DMS53 treated with DMSO at 0.1 percent for 48 hours (cell line): ENCODE measurements at regions not wholly inside any gene's neighbourhood (a gene's known extent, or its start where the extent isn't known, plus 50 kb on each side); places are given as distances from the start of the nearest gene placed in this dataset.

Experiments used
- DNase-seq: peaks from one replicate; lab custom pipeline; 2025; ENCODE audit not compliant: unreplicated experiment; lab: John Stamatoyannopoulos, UW

DNA sequence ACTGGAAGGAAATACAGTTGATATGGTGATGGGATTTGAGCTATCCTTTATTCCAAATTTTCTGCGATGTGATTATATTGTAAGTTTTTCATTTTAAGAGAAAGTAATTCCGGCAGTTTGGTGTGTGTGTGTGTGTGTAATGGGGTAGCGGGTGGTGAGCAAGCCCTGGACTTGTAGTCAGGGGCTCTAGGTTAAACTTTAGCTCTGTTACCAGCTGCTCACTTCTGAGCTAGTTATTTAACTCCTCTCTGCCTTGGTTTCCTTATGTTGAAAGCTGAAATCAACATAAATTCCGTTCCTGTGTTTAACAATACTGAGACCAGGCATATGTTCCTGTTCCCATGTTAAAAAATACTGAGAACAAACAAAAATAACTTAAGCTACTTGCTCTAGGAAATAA lies 174.1 kb upstream of the CASK start:
- no peak for DNase-seq

DNA sequence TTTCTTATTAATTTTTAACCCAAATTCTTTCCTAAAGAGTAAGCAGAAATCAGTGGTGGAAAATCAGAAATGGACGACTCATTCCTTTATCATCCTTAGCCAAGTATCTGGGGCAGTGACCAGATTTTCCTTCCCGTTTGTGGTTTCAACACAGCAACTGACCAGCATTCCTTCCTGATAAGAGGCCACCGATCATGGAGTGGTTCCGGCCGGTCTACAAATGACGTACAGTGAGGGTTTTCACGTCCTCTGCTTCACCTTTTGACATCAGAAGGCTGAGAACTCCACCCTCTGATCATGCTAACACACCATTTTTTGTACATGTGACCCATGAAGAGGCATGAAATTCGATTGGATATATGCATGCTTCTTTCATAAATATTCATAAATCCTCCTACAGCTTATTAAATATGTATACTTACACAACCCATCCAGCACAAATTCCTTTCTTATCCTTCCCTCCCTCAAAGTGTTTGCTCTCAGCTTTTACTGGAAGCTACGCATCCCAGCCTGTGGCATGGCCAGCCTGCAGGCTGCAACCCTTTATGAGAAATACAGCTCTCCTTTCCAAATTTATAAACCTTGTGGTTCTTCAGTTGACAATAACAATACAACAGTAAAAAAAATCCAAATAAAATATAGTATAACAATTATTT lies 173.0 kb upstream of the CASK start:
- DNase-seq = no peak

DNA sequence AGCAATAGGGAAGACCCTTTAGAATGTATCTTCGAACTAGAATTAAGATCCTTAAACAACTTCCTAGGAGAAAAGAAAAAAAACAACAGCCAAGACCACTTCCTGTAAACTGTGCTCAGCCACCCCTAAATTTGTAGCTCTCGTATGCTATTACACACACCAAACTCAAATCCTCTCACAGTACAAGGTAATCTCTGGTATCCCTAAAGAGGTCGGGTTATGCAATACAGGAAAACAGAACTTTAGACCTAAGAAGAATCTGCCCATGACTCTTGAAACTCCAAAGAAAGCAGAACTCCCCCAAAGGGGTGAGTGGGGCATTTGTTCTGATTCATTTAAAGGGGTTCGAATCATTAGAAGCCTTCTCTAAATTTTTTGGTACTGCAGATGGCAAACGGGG lies 170.9 kb upstream of the CASK start:
- no peak for DNase-seq

DNA sequence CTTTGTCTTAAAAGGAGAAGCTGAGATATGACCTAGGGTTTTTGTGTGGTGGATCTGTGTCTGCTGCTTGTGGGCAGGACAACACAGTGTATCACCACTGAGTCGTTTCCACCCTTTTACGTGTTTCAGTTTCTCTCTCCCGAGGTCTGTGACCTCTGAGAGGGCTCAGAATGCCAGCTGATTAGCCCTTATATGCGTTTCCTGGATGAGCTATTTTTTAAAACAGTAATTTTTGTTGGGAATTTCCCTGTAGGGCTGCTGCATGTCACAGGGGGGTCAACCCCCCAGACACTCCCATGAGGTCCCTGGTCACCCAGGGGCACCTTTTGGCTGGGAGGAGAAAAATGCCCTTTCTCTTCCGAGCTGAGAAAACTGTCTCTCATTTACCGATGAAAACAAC lies 170.4 kb upstream of the CASK start:
- no peak for DNase-seq

DNA sequence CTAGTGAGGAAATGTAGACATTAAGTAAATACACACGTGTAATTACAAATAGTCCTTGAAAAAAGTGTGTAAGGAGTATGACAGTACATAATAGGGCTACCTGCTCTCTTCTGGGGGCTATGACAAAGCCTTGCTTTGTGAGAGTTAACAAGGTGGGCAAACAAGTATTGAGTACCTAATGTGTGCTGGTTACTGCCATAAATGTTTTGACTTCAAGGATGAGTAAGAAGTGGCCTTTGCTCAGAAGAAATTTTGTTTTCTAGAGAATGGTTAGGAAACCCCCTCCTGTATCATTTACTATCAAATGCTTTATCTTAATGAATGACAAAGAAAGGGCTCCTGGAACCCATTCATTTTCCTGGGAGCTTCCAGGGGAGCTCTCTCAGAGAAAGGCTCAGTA lies 167.0 kb upstream of the CASK start:
- peak; percentile 45 for DNase-seq

DNA sequence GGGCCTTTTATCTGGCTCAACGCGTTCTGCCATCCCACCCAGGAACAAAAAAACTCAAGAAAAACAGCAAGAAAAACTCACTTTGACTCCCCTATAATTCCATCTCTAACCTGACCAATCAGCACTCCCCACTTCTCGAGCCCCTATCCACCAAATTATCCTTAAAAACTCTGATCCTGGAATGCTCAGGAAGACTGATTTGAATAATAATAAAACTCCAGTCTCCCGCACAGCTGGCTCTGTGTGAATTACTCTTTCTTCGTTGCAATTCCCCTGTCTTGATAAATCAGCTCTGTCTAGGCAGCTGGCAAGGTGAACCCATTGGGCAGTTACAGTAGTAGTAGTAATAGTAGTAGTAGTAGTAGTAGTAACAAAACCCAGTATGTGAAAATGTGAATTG lies 165.7 kb upstream of the CASK start:
- DNase-seq = no peak

DNA sequence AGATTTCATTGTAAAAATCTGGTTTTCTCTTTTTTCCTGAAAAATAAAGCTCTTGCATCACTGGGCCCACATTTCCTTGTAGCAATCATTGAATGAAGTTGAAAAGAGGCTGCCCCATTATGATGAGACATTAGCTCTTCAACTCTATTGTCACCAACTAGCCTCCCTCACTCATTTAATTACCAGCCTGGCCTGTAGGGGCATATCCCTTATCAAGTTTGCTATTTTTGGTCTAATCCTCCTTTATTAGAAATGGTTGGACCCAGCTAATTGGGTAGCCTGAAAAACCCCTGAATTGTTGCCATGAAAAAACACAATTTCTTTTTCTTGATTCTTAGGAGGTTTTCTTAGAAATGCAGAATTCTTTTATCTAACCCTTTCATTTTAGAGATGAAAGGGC lies 164.6 kb upstream of the CASK start:
- DNase-seq = no peak

DNA sequence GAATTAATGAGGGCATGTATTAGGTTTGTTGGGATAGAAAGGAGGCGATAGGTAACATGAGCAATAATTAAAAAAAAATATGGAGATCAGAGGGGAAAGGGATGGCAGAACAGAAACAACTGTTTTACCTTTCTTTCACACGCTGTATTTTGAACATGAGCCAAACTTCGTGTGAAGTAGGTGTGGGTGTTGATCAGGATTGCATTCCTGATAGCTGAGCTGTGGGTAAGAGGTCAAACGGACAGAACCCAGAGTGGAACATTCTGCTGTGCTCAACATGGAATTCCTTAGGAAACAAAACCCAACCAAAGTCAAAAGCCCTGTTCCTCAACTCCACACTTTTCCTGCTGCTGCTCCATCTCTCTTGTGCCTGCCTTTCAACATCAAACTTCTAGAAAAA lies 162.5 kb upstream of the CASK start:
- DNase-seq = no peak

DNA sequence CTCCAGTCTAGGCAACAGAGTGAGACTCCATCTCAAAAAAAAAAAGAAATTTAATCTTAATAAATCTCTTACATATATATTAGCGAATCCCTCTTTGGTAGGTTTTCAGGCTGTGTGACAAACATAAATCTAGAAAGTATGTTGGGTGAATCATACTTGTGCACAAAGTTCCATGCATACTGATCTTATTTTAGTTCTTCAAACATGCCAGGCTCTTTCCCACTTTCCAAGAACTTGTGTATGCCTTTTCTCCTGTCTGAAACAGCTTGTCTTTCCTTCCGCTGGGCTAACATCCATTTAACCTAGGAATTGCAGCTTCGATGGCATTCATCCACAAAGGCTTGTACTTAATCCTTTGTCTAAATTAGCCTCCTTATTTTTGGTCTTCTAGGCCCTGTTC lies 156.6 kb upstream of the CASK start:
- no peak for DNase-seq

DNA sequence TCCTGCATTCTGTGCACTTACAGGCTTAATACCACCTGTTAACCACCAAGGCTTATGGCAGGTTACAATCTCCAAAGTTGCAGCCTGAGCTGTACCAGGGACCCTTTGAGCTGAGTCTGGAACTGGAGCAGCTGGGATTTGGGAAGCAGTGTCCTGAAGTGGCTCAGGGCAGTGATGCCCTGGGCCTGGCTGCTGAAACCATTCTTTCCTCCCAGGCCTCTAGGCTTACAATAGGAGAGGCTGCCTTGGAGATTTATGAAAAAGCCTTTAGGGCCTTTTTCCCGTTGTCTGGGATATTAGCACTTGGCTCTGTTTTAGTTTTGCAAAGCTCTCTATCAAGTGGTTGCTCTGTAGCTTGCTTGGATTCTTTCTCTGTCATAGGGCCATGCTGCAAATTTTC lies 154.3 kb upstream of the CASK start:
- DNase-seq = no peak

DNA sequence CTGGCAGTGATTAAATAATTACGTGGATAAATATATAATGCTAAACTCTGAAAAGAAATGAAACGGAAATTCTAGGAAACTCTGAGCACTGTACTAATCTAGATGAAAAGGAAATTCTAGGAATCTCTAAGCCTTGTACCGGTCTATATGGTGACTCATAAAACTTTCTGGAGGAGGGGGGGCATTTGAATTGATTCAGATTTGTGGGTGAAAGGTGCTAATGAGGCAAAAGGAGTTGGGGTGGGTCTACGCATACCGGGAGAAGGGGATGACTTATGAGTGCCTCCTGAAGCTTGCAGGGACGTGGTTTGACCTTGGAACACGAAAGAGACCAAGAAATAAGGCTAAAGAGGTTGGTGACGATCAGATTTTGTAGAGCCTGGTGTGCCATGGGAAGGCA lies 151.7 kb upstream of the CASK start:
- no peak for DNase-seq

DNA sequence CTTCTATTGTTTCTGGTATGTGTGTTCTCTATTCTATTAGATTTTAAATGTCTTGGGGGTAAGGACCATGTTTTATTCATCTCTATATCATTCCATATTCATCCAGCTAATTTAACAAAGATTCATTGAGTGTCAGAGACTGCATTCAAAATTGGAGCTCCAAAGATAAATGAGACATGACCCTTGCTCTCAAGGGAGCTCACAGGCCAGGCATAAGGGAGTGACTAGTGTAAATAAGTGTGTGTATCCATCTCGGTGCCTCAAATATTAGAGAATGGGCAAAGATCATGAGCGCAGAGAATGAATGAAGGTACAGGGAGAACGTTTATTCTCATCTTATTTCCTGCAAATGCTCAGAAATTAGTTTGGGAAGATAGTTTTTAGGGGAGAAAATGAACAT lies 150.1 kb upstream of the CASK start:
- DNase-seq = no peak

DNA sequence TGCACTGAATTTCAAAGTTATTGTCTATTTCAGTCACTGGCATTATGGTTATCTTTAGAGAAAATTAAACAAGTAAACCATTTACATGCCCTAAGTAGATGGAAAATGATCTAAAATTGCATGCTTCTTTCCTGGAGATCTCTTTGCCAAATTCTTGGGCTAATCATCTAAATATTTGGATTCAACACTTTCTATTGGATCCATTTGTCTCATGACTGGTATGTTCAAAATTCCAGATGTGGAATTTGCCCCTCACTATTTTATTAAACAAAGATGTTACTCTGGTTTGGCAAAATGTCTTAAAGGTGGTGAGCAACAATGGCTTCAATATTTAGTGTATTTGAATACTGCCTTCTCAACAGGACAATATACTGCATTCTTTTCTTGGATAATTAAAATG lies 147.5 kb upstream of the CASK start:
- no peak for DNase-seq

DNA sequence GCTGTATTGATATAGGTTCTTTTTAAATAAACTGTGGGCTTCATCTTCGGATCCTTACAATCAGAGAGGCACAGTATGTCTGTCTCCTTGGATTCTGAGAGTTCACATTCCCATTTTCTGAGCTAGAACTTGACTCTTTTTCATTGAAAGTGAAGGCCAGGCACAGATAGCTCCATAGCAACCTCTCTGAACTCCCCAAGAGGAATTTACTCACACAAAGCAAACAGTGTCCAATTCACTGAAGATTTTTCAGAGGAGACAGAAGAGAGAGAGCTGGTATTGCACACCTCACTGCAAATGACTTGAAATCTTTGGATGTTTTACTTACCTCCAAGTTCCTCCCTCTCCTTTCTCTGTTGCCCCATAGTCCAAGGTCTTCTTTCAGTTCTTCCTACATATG lies 130.9 kb upstream of the CASK start:
- no peak for DNase-seq

DNA sequence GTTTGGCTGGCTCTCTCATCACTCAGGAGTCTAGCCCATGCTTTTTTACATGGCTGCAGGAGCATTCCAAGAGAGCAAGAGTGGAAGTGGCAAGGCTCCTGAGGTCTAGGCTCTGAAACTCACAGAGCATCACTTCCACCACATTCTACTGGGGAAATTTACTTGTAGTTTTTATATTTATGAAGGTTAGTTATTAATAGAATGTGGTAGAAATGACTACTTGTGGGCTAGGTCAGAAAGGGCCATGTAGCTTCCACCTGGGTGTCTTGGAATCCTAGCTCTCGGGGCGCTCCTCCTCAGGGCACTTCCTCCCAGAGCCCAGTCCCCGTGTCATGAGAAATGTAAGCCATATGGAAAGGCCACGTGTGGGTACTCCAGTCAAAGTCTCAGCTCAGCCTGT lies 127.0 kb upstream of the CASK start:
- DNase-seq = no peak

DNA sequence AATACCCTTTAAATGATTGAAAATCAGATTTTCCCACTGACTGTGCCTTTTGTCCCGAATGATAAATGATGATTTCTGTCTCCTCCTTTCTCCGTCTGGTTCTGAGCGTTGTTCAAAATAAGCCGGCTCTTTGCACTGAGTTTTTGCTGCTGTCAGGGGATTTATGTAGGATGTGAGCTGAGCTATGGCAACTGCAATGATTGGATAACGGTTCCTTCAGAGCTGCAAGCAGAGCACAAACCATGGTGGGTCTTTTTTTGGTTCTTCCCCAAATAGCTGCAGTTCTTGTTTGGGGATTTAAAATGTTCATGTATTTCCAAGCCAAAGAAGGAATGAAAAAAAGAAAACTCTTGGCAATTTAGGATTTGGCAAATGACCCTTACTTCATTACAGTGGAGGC lies 124.5 kb upstream of the CASK start:
- no peak for DNase-seq

DNA sequence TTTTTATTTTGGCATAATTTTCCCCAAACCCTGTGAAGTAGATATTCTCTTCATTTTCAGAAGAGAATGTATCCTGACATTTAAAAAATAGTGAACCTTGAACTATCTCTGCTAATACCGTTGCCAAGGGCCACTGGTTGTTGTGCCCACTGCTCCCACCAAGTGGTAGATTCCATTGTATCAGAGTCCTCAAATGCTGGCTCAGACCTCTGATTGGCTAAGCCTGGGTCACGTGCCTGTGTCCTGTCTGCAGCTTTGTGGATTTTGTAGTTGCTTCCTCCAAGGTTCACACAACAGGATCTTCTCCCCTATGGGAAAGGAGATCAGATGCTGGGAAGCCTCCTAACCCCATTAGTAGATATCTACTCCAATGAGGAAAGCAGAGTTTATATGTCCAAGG lies 104.8 kb upstream of the CASK start:
- no peak for DNase-seq

DNA sequence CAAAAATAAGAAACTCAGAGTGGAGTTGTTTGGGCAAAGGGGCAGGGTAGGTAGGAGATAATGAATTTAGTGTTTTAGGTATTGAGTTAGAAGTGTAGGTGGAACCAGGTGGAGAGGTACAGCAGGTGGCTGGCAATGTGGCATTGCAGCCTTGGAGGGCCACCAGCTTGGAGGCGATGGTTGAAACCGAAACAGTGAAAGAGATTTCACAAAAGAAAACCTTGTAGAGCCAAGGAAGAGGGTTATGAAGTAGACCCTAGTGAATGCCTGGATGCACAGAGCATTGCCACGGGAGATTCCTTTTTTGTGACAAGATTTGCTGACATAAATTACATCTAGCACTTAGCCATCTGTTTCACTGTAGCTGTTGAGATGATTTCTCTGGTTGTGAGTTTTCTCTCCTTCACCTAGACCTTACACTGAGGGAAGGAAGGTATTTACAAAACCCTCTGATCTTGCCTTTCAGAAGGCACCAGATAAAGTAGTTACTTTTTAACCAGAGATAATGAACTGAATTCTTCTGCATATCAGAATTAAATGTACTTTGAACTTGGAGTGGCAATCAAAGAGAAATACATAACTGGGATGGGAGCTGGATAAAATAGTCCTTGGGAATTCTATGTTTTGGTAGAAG lies 104.1 kb upstream of the CASK start:
- no peak for DNase-seq

DNA sequence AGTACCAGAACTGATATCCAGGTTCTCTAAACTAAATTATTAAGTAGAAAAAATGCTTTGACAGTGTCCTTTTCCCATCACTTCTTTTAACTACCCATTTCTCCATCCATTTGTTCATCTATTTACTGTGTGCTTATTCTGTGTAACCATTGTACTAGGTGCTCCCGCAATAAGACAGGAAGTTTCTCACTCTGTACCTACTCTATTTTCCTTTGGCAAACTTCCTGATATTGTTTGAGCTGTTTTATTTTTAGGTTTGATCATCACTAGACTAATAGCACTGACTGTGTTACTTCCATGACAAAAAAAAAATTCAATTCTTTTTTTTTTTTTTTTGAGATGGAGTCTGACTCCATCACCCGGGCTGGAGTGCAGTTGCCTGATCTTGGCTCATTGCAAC lies 102.5 kb upstream of the CASK start:
- DNase-seq = peak; percentile 7

DNA sequence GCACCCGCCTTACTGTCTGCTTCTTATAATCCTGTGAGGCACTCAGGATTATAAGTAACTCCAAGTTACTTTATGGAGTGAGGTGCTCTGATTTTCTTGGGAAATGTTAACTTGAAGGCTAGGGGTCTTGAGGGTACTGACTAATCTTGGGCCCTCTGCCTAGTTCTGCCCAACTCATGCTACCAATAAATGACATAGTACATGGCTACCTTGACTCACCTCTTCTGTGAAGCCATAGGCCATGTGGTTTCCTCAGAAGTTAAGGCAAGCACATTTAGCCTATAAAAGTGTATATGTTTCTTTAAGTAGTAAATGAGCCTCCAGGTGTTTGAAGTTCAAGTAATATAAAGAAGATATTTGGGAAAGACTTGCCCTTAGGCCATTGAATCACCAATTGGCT lies 99.8 kb upstream of the CASK start:
- DNase-seq = no peak

DNA sequence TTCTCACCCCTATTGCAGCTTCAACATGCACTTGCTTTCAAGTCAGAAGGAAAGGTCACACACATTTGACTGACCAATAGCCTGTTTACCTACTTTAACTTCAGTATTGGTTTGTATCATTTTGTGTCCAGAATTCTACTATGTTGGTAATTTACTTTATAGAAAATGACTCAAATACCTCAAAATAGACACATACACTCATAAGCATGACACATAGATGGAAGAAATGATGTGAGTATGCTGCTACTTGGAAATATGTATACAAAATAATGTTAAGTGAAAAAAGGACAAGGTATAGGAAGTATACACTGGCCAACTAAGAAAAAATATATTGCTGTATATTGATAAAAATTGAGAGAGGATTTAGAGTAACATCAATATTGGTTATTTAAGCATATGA lies 98.8 kb upstream of the CASK start:
- DNase-seq = no peak

DNA sequence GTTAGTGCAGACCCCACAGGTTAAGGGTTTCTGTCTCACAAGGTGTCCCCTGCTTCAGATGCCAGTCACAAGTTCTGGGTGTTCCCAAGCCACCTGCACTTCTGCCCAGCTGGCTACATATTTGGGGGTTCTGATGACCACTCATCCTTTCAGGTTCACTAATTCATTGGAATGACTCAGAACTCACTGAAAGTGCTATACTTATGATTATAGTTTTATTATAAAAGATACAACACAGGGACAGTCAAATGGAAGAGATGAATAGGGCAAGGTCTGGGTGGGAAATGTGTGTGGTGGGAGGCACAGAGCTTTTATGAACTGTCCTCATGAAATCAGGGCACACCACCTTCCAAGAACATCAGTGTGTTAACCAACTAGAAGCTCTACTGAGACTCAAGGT lies 97.7 kb upstream of the CASK start:
- DNase-seq = no peak

DNA sequence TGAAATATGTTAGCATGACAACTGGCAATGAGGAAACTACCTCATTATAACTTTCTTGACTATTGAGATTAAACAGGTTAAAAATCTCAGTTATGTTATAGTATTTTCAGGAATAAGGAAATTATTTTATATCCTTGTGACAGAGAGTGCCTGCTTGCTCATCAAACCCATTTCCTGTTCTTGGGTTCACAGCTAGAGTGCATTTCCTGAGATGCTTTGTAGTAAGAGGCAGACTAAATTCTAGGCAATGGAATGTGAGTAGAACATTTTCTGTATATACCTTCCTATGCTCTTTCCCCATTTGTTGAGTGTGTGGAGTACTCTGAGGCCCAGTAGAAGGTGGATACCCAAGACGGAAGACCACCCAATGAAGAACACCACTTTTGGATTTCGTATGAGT lies 96.9 kb upstream of the CASK start:
- no peak for DNase-seq
